GM18951 (cell line): ENCODE measurements at regions not wholly inside any gene's neighbourhood (a gene's known extent, or its start where the extent isn't known, plus 50 kb on each side); places are given as distances from the start of the nearest gene placed in this dataset.
"Not testable (repeated sequence)": the region's sequence is repeated elsewhere in the genome, so short reads cannot be mapped to it uniquely, and the experiment has no call there.

Experiments used
- POLR2A ChIP-seq: IDR thresholded peaks from 4 replicates; pipeline ENCODE4 v1.6.1; 2011; ENCODE audit warnings: mild to moderate bottlenecking; ENCODE audit not compliant: insufficient read length, insufficient read depth; ENCODE audit errors: extremely low read depth
- in situ Hi-C: fragments of 300-500 bp; cut with MboI; formaldehyde crosslinking; loops from one replicate; pipeline ENCODE4 v1.12.0; 2022; ENCODE audit warnings: low sequenced_read_pairs, mixed read lengths, inconsistent platforms; ENCODE audit not compliant: unreplicated experiment

- TF ChIP-seq POLR2A: no peak
- in situ Hi-C loops: no loop called here
Measured at GRCh38 chr18:60193780-60194179, 178.8 kb downstream of the MC4R start.

- no peak for TF ChIP-seq POLR2A
- in situ Hi-C loops: no loop called here
Measured at GRCh38 chr18:60191926-60192325, 180.6 kb downstream of the MC4R start.

- in situ Hi-C loops: no loop called here
- no peak for TF ChIP-seq POLR2A
Measured at GRCh38 chr18:60189856-60190255, 182.7 kb downstream of the MC4R start.

- TF ChIP-seq POLR2A: no peak
- in situ Hi-C loops: no loop called here
Measured at GRCh38 chr18:60188958-60189357, 183.6 kb downstream of the MC4R start.

- in situ Hi-C loops: no loop called here
Measured at GRCh38 chr18:60182223-60182622, 190.4 kb downstream of the MC4R start.

GRCh38 chr18:60180671-60181070 lies 191.9 kb downstream of the MC4R start:
- in situ Hi-C loops: no loop called here

More at GRCh38 chr18:60182223-60182622, 190.4 kb downstream of the MC4R start:
- TF ChIP-seq POLR2A: no peak

GRCh38 chr18:60178224-60178623 lies 194.4 kb downstream of the MC4R start:
- in situ Hi-C loops: not testable (repeated sequence)

More at GRCh38 chr18:60180671-60181070, 191.9 kb downstream of the MC4R start:
- no peak for TF ChIP-seq POLR2A

GRCh38 chr18:60176259-60176658 lies 196.3 kb downstream of the MC4R start:
- in situ Hi-C loops: no loop called here
- no peak for TF ChIP-seq POLR2A

- no peak for TF ChIP-seq POLR2A
- in situ Hi-C loops: no loop called here
Measured at GRCh38 chr18:60174832-60175231, 197.7 kb downstream of the MC4R start.

- in situ Hi-C loops: no loop called here
- no peak for TF ChIP-seq POLR2A
Measured at GRCh38 chr18:60172030-60172429, 200.5 kb downstream of the MC4R start.

GRCh38 chr18:60163622-60164021 lies 209.0 kb downstream of the MC4R start:
- no peak for TF ChIP-seq POLR2A
- in situ Hi-C loops: no loop called here

- TF ChIP-seq POLR2A: no peak
Measured at GRCh38 chr18:60162388-60162787, 210.2 kb downstream of the MC4R start.

GRCh38 chr18:60157810-60158209 lies 214.8 kb downstream of the MC4R start:
- in situ Hi-C loops: no loop called here
- TF ChIP-seq POLR2A: no peak

More at GRCh38 chr18:60162388-60162787, 210.2 kb downstream of the MC4R start:
- in situ Hi-C loops: no loop called here

GRCh38 chr18:60153376-60153775 lies 219.2 kb downstream of the MC4R start:
- no peak for TF ChIP-seq POLR2A
- in situ Hi-C loops: no loop called here

- TF ChIP-seq POLR2A: no peak
- in situ Hi-C loops: no loop called here
Measured at GRCh38 chr18:60149316-60149715, 223.3 kb downstream of the MC4R start.
